ENCODE measurements at regions not wholly inside any gene's neighbourhood (a gene's known extent, or its start where the extent isn't known, plus 50 kb on each side); places are given as distances from the start of the nearest gene placed in this dataset.

- Histone ChIP-seq H3K4me2 (no peak overlapping the region), H3K9me3 (ENCODE audit: low read depth) (no peaks in the 10 kb centered on the region), H3K4me1 (ENCODE audit: insufficient read depth) (no peaks in the 10 kb centered on the region), H2AFZ (no peak overlapping the region), H3K4me3 (no peak overlapping the region), H4K20me1 (ENCODE audit: insufficient read depth, poor library complexity, severe bottlenecking) (no peaks in the 10 kb centered on the region), H3K27ac (no peak overlapping the region), H3K36me3 (replicated peaks; ENCODE audit: insufficient read depth, low read depth) (no peaks in the 10 kb centered on the region), H3K27me3 (no peaks in the 10 kb centered on the region), H3K9me2 (replicated peaks; ENCODE audit: insufficient read depth) (no peaks in the 10 kb centered on the region), H3K79me2 (no peaks in the 10 kb centered on the region)
- DNase-seq (ENCODE audit: low spot score): no peak
- TF ChIP-seq EZH2phosphoT487 (IDR thresholded peaks at IDR 0.05; ENCODE audit: low read depth, severe bottlenecking, unreplicated experiment): no peak
- no peak for TF ChIP-seq EZH2 (IDR thresholded peaks at IDR 0.05; ENCODE audit: borderline replicate concordance)
- no peak for TF ChIP-seq CTCF (IDR thresholded peaks at IDR 0.05; ENCODE audit: poor library complexity)
- WGBS (ENCODE audit: low lambda C conversion rate, missing lambda C conversion rate): 94% methylated on average over 2 of the region's 2 CpGs
Measured at GRCh38 chr12:78446555-78446954, 418.0 kb upstream of the SYT1 start.

GRCh38 chr12:78447373-78447772 lies 417.2 kb upstream of the SYT1 start:
- H3K79me2 ChIP-seq: no peaks in the 10 kb centered on the region
- H3K27ac ChIP-seq: no peak overlapping the region
- H4K20me1 ChIP-seq (ENCODE audit: insufficient read depth, poor library complexity, severe bottlenecking): no peaks in the 10 kb centered on the region
- 73% methylated on average over 1 of the region's 1 CpG for WGBS (ENCODE audit: low lambda C conversion rate, missing lambda C conversion rate)
- no peaks in the 10 kb centered on the region for H3K9me3 ChIP-seq (ENCODE audit: low read depth)
- TF ChIP-seq EZH2phosphoT487 (IDR thresholded peaks at IDR 0.05; ENCODE audit: low read depth, severe bottlenecking, unreplicated experiment): no peak
- TF ChIP-seq EZH2 (IDR thresholded peaks at IDR 0.05; ENCODE audit: borderline replicate concordance): no peak
- no peak for TF ChIP-seq CTCF (IDR thresholded peaks at IDR 0.05; ENCODE audit: poor library complexity)
- no peaks in the 10 kb centered on the region for H3K27me3 ChIP-seq
- no peak overlapping the region for H3K4me3 ChIP-seq
- DNase-seq (ENCODE audit: low spot score): no peak
- H3K4me2 ChIP-seq: no peak overlapping the region
- H3K9me2 ChIP-seq (replicated peaks; ENCODE audit: insufficient read depth): no peaks in the 10 kb centered on the region
- H3K4me1 ChIP-seq (ENCODE audit: insufficient read depth): no peaks in the 10 kb centered on the region
- no peak overlapping the region for H2AFZ ChIP-seq
- no peaks in the 10 kb centered on the region for H3K36me3 ChIP-seq (replicated peaks; ENCODE audit: insufficient read depth, low read depth)

GRCh38 chr12:78448692-78449091 lies 415.9 kb upstream of the SYT1 start:
- TF ChIP-seq EZH2phosphoT487 (IDR thresholded peaks at IDR 0.05; ENCODE audit: low read depth, severe bottlenecking, unreplicated experiment) (no peak), CTCF (IDR thresholded peaks at IDR 0.05; ENCODE audit: poor library complexity) (no peak), EZH2 (IDR thresholded peaks at IDR 0.05; ENCODE audit: borderline replicate concordance) (no peak)
- no peak overlapping the region for H2AFZ ChIP-seq
- H3K79me2 ChIP-seq: no peaks in the 10 kb centered on the region
- H3K9me3 ChIP-seq (ENCODE audit: low read depth): no peaks in the 10 kb centered on the region
- DNase-seq (ENCODE audit: low spot score): no peak
- no peak overlapping the region for H3K4me2 ChIP-seq
- H3K4me3 ChIP-seq: no peak overlapping the region
- no peaks in the 10 kb centered on the region for H3K36me3 ChIP-seq (replicated peaks; ENCODE audit: insufficient read depth, low read depth)
- WGBS (ENCODE audit: low lambda C conversion rate, missing lambda C conversion rate): 95% methylated on average over 2 of the region's 2 CpGs
- H3K9me2 ChIP-seq (replicated peaks; ENCODE audit: insufficient read depth): no peaks in the 10 kb centered on the region
- no peaks in the 10 kb centered on the region for H4K20me1 ChIP-seq (ENCODE audit: insufficient read depth, poor library complexity, severe bottlenecking)
- H3K27me3 ChIP-seq: no peaks in the 10 kb centered on the region
- H3K27ac ChIP-seq: no peak overlapping the region
- H3K4me1 ChIP-seq (ENCODE audit: insufficient read depth): no peaks in the 10 kb centered on the region

GRCh38 chr12:78455991-78456390 lies 408.6 kb upstream of the SYT1 start:
- H3K9me3 ChIP-seq (ENCODE audit: low read depth): no peaks in the 10 kb centered on the region
- no peak overlapping the region for H2AFZ ChIP-seq
- H3K27me3 ChIP-seq: no peaks in the 10 kb centered on the region
- no peak overlapping the region for H3K4me3 ChIP-seq
- TF ChIP-seq EZH2 (IDR thresholded peaks at IDR 0.05; ENCODE audit: borderline replicate concordance): no peak
- TF ChIP-seq EZH2phosphoT487 (IDR thresholded peaks at IDR 0.05; ENCODE audit: low read depth, severe bottlenecking, unreplicated experiment): no peak
- WGBS (ENCODE audit: low lambda C conversion rate, missing lambda C conversion rate): 69% methylated on average over 1 of the region's 1 CpG
- no peaks in the 10 kb centered on the region for H3K9me2 ChIP-seq (replicated peaks; ENCODE audit: insufficient read depth)
- no peaks in the 10 kb centered on the region for H3K79me2 ChIP-seq
- no peaks in the 10 kb centered on the region for H3K4me1 ChIP-seq (ENCODE audit: insufficient read depth)
- no peaks in the 10 kb centered on the region for H4K20me1 ChIP-seq (ENCODE audit: insufficient read depth, poor library complexity, severe bottlenecking)
- no peak for DNase-seq (ENCODE audit: low spot score)
- H3K27ac ChIP-seq: no peak overlapping the region
- H3K4me2 ChIP-seq: no peak overlapping the region
- H3K36me3 ChIP-seq (replicated peaks; ENCODE audit: insufficient read depth, low read depth): no peaks in the 10 kb centered on the region

All from hepatocyte (in vitro differentiated cells).